AG10803 (cell line): ENCODE measurements at regions not wholly inside any gene's neighbourhood (a gene's known extent, or its start where the extent isn't known, plus 50 kb on each side); places are given as distances from the start of the nearest gene placed in this dataset.
"Not testable (repeated sequence)": the region's sequence is repeated elsewhere in the genome, so short reads cannot be mapped to it uniquely, and the experiment has no call there.

Experiments
- DNase-seq: peaks from one replicate; pipeline ENCODE4 v3.0.0; 2010; ENCODE audit warnings: low read depth
- H3K4me3 ChIP-seq: 2 replicates; pipeline ENCODE4 v1.5.1; 2011; ENCODE audit warnings: mild to moderate bottlenecking, low read length, control low read depth
- CTCF ChIP-seq: conservative IDR thresholded peaks from 2 replicates; pipeline ENCODE4 v1.5.1; 2011; ENCODE audit warnings: mild to moderate bottlenecking, low read length, control low read depth, inconsistent platforms

- DNase-seq, H3K4me3 ChIP-seq: not testable (repeated sequence)
Measured at GRCh38 chr2:111610035-111610434, 274.0 kb downstream of the ANAPC1 start.

- no peak for DNase-seq
- TF ChIP-seq CTCF, result no peak
- H3K4me3 ChIP-seq, result no peak overlapping the region
Measured at GRCh38 chr2:111616651-111617218, 267.3 kb downstream of the ANAPC1 start.

GRCh38 chr2:111617299-111618225, 266.4 kb downstream of the ANAPC1 start:
- no peak overlapping the region for H3K4me3 ChIP-seq
- TF ChIP-seq CTCF, result no peak
- DNase-seq, result peak; percentile 45

GRCh38 chr2:111618226-111618977, 265.6 kb downstream of the ANAPC1 start:
- TF ChIP-seq CTCF, result 0 out of 2 replicates have a peak, but pooled peaks have one; percentile 3
- H3K4me3 ChIP-seq, result no peak overlapping the region
- DNase-seq, result peak; percentile 65

- DNase-seq, result peak; percentile 31
- no peak overlapping the region for H3K4me3 ChIP-seq
- TF ChIP-seq CTCF, result no peak
Measured at GRCh38 chr2:111618978-111619902, 264.8 kb downstream of the ANAPC1 start.

- TF ChIP-seq CTCF, result no peak
- DNase-seq, result no peak
- no peak overlapping the region for H3K4me3 ChIP-seq
Measured at GRCh38 chr2:111620281-111620680, 263.7 kb downstream of the ANAPC1 start.
